Fibroblast of lung (primary cell): ENCODE measurements at regions not wholly inside any gene's neighbourhood (a gene's known extent, or its start where the extent isn't known, plus 50 kb on each side); places are given as distances from the start of the nearest gene placed in this dataset.

Experiments used
- EZH2 ChIP-seq: IDR thresholded peaks from 2 replicates; pipeline ENCODE4 v1.5.1; 2012; ENCODE audit warnings: low read length, control low read depth, mild to moderate bottlenecking; ENCODE audit errors: missing control alignments
- TF ChIP-seq, protein P1 (sequence below), 2 donors: IDR thresholded peaks in 1 of 2; conservative IDR thresholded peaks in 1 of 2; 1 replicate in 1 of 2; 2 replicates in 1 of 2; pipeline ENCODE4 v1.5.1; 2011 to 2012; ENCODE audit warnings: low read length in 2 of 2, control low read depth in 1 of 2, inconsistent platforms in 1 of 2, low read depth in 1 of 2, mild to moderate bottlenecking in 1 of 2

DNA sequence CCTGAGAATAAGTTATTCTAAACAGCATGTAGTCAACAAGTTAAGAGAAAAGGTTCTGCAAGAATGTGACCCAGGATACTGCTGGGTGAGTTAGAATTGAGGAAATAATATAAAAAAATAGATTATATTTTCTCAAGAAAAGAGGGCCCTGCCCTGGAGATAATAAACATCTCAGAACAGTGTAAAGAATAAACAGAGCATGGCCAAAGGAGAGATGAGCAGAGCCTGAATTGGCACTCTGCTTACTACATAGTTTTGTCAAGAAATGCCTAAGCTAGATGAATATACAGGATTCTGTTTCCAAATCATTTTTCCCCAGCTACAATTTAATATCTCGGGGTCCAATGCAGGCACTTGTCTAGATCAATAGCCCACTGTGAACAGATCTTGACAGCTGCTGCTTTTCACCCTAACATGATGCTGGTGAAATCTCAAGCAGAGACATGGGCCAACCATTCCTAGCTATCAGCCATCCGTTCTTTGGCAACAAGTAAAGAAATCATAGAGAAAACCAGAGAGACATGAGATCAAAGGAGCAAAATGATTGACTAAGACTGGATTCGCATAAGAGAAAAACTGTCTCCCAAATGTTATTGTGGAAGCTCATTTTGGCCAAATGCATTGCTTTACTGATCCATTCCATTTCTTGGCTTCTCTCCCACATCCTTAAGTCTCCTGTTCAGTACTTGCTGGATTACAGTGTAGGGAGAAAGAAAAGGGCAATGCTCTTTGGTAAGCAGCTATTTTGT lies 173.2 kb downstream of the PRELID2 start:
- TF ChIP-seq EZH2 = no peak
- TF ChIP-seq, protein P1, sequence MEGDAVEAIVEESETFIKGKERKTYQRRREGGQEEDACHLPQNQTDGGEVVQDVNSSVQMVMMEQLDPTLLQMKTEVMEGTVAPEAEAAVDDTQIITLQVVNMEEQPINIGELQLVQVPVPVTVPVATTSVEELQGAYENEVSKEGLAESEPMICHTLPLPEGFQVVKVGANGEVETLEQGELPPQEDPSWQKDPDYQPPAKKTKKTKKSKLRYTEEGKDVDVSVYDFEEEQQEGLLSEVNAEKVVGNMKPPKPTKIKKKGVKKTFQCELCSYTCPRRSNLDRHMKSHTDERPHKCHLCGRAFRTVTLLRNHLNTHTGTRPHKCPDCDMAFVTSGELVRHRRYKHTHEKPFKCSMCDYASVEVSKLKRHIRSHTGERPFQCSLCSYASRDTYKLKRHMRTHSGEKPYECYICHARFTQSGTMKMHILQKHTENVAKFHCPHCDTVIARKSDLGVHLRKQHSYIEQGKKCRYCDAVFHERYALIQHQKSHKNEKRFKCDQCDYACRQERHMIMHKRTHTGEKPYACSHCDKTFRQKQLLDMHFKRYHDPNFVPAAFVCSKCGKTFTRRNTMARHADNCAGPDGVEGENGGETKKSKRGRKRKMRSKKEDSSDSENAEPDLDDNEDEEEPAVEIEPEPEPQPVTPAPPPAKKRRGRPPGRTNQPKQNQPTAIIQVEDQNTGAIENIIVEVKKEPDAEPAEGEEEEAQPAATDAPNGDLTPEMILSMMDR (conservative IDR thresholded peaks at IDR 0.05 in 1 of 2, IDR thresholded peaks at IDR 0.05 in 1 of 2; ENCODE audit: low read depth in 1 of 2, low read length in 2 of 2) = no peak
